ENCODE measurements at regions not wholly inside any gene's neighbourhood (a gene's known extent, or its start where the extent isn't known, plus 50 kb on each side); places are given as distances from the start of the nearest gene placed in this dataset. TPM values are rescaled to one million over a fixed set of nuclear protein-coding genes. Genes with fewer than 3 reads are reported as not detected.

GRCh38 chr14:51805541-51805940, 54.9 kb upstream of the GNG2 start:
- no peaks in the 10 kb centered on the region for H3K27me3 ChIP-seq
- intact Hi-C loops (cut with DNase I) = no loop called here
- H3K36me3 ChIP-seq = no peaks in the 10 kb centered on the region
- no peaks in the 10 kb centered on the region for H3K9me3 ChIP-seq
- no peaks in the 10 kb centered on the region for H3K4me1 ChIP-seq
- TF ChIP-seq CTCF (IDR thresholded peaks at IDR 0.05) (no peak), POLR2AphosphoS5 (IDR thresholded peaks at IDR 0.05; ENCODE audit: insufficient read depth in 1 of 2, low read depth in 1 of 2) (no peak), POLR2A (IDR thresholded peaks at IDR 0.05) (no peak)
- H3K27ac ChIP-seq = no peak overlapping the region
- H3K4me3 ChIP-seq = no peak overlapping the region
- DNase-seq (ENCODE audit: extremely low spot score in 2 of 2) = no peak

DNA sequence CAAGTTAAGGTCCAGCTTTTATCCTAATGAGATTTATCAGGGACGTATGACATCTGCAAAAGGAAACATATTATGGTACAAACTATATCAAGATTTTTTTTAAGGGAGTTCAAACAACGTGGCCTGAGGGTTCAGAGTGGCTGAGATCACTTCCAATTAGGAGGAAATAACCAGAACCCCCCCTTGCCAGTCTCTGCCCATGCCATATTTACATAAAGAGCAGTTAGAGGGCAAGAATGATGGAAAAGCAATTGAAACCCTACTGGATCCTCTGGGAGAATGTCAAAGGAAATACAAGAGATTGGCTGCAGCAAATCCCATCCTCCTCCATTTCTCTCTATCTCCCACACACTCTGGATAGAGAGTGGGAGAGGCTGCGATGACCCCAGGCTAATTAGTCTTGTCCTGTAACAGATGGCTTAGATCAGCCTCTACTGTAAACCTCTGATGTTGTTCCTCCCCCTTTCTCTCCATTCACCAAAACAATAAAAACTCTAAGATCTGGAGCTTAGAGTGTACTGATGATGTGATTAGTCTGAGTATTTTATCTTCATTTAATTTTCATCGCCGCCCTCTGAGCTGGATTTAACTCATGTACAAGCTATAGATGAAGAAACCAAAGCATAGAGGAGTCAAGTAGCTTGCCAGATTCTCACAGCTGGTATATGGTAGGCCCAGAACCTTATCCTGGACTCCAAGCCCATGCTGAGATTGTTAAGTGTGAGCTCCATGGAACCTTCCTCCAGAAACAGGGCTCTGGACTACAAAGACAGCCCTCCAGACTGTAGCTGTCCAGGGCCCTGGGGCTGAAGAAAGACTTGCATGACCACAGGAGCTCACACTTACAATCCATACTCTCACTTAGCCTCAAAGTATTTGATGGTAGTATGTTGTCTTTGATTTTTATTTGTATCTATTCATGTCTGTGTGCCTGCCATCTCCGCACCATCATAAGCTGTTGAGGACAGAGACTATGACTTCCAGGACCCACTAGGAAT, 54.1 kb upstream of the GNG2 start:
- Histone ChIP-seq H3K9me3 (no peaks in the 10 kb centered on the region), H3K27ac (no peak overlapping the region), H3K4me1 (no peaks in the 10 kb centered on the region), H3K27me3 (no peaks in the 10 kb centered on the region), H3K4me3 (no peak overlapping the region), H3K36me3 (no peaks in the 10 kb centered on the region)
- intact Hi-C loops (cut with DNase I) = no loop called here
- no peak for DNase-seq (ENCODE audit: extremely low spot score in 2 of 2)
- TF ChIP-seq POLR2AphosphoS5 (IDR thresholded peaks at IDR 0.05; ENCODE audit: insufficient read depth in 1 of 2, low read depth in 1 of 2) (no peak), CTCF (IDR thresholded peaks at IDR 0.05) (no peak), POLR2A (IDR thresholded peaks at IDR 0.05) (no peak)

DNA sequence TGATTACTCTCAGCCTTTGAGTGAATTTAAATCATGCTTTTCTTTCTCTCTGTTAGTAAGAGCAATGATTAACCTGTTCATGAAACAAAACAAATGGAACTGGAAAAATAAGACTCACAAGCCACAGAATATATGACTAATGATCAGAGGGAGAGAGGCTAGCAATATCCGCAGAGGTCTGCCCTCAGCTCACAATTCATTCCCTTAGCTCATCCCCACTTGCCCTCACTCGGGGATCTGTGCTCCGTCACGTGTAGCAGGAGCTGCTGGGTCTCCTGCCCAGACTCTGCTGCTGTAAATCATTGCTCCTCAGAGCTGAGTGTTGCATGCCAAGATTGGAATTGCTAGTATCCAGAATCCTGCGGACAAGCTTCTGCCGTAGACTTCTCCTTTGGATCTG, 53.1 kb upstream of the GNG2 start:
- DNase-seq (ENCODE audit: extremely low spot score in 2 of 2) = no peak
- Histone ChIP-seq H3K4me3 (no peak overlapping the region), H3K27me3 (no peaks in the 10 kb centered on the region), H3K36me3 (no peaks in the 10 kb centered on the region), H3K4me1 (no peaks in the 10 kb centered on the region), H3K9me3 (no peaks in the 10 kb centered on the region), H3K27ac (no peak overlapping the region)
- TF ChIP-seq CTCF (IDR thresholded peaks at IDR 0.05) (no peak), POLR2A (IDR thresholded peaks at IDR 0.05) (no peak), POLR2AphosphoS5 (IDR thresholded peaks at IDR 0.05; ENCODE audit: insufficient read depth in 1 of 2, low read depth in 1 of 2) (no peak)
- intact Hi-C loops (cut with DNase I) = no loop called here

Small RNAs in the stretch of these regions (small RNA-seq; reads per million reads assigned to genes)
- not detected for gene AL079307.3

All from vagina (tissue), 2 donors.